CD4-positive, CD25-positive, alpha-beta regulatory T cell (primary cell): ENCODE measurements at regions not wholly inside any gene's neighbourhood (a gene's known extent, or its start where the extent isn't known, plus 50 kb on each side); places are given as distances from the start of the nearest gene placed in this dataset.
"Not testable (repeated sequence)": the region's sequence is repeated elsewhere in the genome, so short reads cannot be mapped to it uniquely, and the experiment has no call there.

Experiments
- ATAC-seq, 2 donors: fragments of 150-1000 bp; cut with Tn5 transposase; one replicate each; pipeline ENCODE4 v1.10.0; 2021; ENCODE audit warnings: low read depth in 2 of 2, moderate number of reproducible peaks in 2 of 2, moderate library complexity in 1 of 2
- DNase-seq, 3 donors: peaks; one replicate each; pipeline versions ENCODE4 v3.0.0 to v3.0.0-alpha.2; 2012 to 2022; ENCODE audit warnings: mixed read lengths in 1 of 3
- H3K27ac ChIP-seq: one replicate; pipeline ENCODE4 v1.7.0; 2013; ENCODE audit warnings: mild to moderate bottlenecking, low read length; ENCODE audit not compliant: insufficient read depth, poor library complexity, severe bottlenecking
- H3K27me3 ChIP-seq: one replicate; pipeline ENCODE4 v1.7.0; 2013; ENCODE audit warnings: low read length; ENCODE audit not compliant: control insufficient read depth, insufficient read depth
- H3K36me3 ChIP-seq: one replicate; pipeline ENCODE4 v1.7.0; 2013; ENCODE audit warnings: mild to moderate bottlenecking, low read length, moderate library complexity; ENCODE audit not compliant: control insufficient read depth, insufficient read depth
- H3K4me1 ChIP-seq: 2 replicates; pipeline ENCODE4 v1.7.0; 2013; ENCODE audit warnings: mild to moderate bottlenecking, low read length; ENCODE audit not compliant: insufficient read depth, control insufficient read depth, poor library complexity, severe bottlenecking
- H3K4me3 ChIP-seq: one replicate; pipeline ENCODE4 v1.7.0; 2013; ENCODE audit warnings: low read depth, mild to moderate bottlenecking, low read length, moderate library complexity
- H3K9me3 ChIP-seq, 2 experiments: 1 replicate in 1 of 2; 2 replicates in 1 of 2; pipeline ENCODE4 v1.7.0; 2013; ENCODE audit warnings: low read length in 2 of 2, mild to moderate bottlenecking in 1 of 2, moderate library complexity in 1 of 2; ENCODE audit not compliant: control insufficient read depth in 2 of 2
- H3K27ac Mint-ChIP-seq, 3 donors: one replicate each; pipeline ENCODE4 v1.8.0; 2020 to 2022; ENCODE audit warnings: mild to moderate bottlenecking in 3 of 3, mixed read lengths in 3 of 3, moderate library complexity in 2 of 3
- H3K27me3 Mint-ChIP-seq: one replicate; pipeline ENCODE4 v1.8.0; 2022; ENCODE audit warnings: mild to moderate bottlenecking, mixed read lengths
- H3K36me3 Mint-ChIP-seq: one replicate; pipeline ENCODE4 v1.8.0; 2020; ENCODE audit warnings: mixed read lengths
- H3K4me1 Mint-ChIP-seq, 4 donors: one replicate each; pipeline ENCODE4 v1.8.0; 2020 to 2022; ENCODE audit warnings: mixed read lengths in 4 of 4, mild to moderate bottlenecking in 1 of 4
- H3K4me3 Mint-ChIP-seq, 4 donors: one replicate each; pipeline ENCODE4 v1.8.0; 2020 to 2022; ENCODE audit warnings: mild to moderate bottlenecking in 4 of 4, mixed read lengths in 4 of 4, moderate library complexity in 3 of 4
- H3K9me3 Mint-ChIP-seq, 7 donors: one replicate each; pipeline ENCODE4 v1.8.0; 2020 to 2022; ENCODE audit warnings: mixed read lengths in 7 of 7, mild to moderate bottlenecking in 3 of 7, moderate library complexity in 2 of 7

DNA sequence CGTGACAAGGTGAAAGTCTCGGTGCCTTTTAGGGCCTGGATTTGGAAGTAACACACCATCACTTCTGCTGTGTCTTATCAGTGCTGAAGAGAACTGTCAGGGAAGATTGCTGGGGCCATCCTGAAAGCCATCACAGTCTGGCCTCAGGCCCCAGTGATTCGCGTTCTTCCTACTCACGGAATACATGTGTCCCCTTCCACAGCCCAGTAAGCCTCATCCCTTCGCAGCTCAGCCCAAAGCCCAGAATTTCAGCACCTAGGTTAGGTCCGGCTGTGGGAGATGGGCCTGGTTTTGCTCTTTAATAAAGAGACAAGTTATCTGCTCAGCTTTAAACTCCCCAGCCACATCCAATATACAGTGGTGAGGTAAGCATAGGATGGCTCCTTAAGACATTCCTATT lies 113.0 kb upstream of the SPACA7 start:
- no peak overlapping the region for H3K4me3 ChIP-seq

DNA sequence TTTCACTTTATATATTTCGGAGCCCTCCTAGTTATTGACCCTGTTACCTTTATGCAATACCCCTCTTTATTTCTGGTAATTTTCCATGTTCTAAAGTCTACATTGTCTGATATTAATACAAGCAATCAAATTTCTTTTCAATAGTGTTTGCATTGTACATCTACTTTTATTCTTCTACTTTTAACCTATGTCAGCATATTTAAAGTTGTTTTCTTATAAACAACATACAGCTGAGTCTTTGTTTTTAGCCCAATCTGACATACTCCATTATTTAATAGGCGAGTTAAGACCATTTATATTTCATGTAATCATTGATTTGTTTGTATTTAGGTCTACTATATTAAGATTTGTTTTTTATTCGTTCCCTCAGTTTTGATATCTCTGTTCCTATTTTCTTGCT lies 108.5 kb upstream of the SPACA7 start:
- H3K27me3 ChIP-seq = no peaks in the 10 kb centered on the region
- Mint-ChIP-seq H3K27me3 (peaks cover 21% of the 10 kb centered on the region), H3K9me3 (no peaks in the 10 kb centered on the region), H3K27ac (no peak overlapping the region), H3K4me1 (no peaks in the 10 kb centered on the region), H3K36me3 (no peaks in the 10 kb centered on the region), H3K4me3 (no peak overlapping the region)
- H3K36me3 ChIP-seq = no peaks in the 10 kb centered on the region
- H3K4me3 ChIP-seq = no peak overlapping the region
- DNase-seq (no peak), ATAC-seq (no peak)
- no peak overlapping the region for H3K27ac ChIP-seq
- no peaks in the 10 kb centered on the region for H3K9me3 ChIP-seq
- no peaks in the 10 kb centered on the region for H3K4me1 ChIP-seq

More for the DNA sequence above, 113.0 kb upstream of the SPACA7 start:
- Mint-ChIP-seq H3K27me3 (peaks cover 17% of the 10 kb centered on the region), H3K4me1 (no peaks in the 10 kb centered on the region), H3K4me3 (no peak overlapping the region), H3K27ac (no peak overlapping the region), H3K9me3 (peaks cover 0 to 3% (median 0%) of the 10 kb centered on the region in 7 donors), H3K36me3 (no peaks in the 10 kb centered on the region)
- DNase-seq = no peak
- Histone ChIP-seq H3K9me3 (no peaks in the 10 kb centered on the region), H3K27me3 (no peaks in the 10 kb centered on the region), H3K36me3 (no peaks in the 10 kb centered on the region), H3K27ac (no peak overlapping the region), H3K4me1 (no peaks in the 10 kb centered on the region)
- no peak for ATAC-seq

DNA sequence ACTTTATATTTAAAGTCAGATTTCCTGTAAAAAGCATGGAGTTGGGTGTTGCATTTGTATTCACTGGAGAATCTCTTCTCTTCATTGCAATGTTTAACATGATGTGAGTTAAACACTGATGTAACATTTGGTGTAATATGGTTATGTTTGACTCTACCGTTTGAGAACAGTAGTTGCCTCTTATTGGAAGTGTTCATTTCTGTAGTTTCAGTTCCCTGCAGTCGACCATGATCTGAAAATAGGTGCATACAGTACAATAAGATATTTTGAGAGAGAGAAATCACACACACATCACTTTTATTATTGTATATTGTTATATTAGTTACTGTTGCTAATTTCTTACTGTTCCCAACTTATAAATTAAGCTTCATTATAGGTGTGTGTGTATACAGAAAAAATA lies 105.2 kb upstream of the SPACA7 start:
- no peak overlapping the region for H3K4me3 Mint-ChIP-seq
- H3K36me3 Mint-ChIP-seq = no peaks in the 10 kb centered on the region
- no peak overlapping the region for H3K27ac ChIP-seq
- H3K27me3 ChIP-seq = no peaks in the 10 kb centered on the region
- no peaks in the 10 kb centered on the region for H3K9me3 ChIP-seq
- no peaks in the 10 kb centered on the region for H3K4me1 ChIP-seq
- peaks cover 0 to 5% (median 0%) of the 10 kb centered on the region in 7 donors for H3K9me3 Mint-ChIP-seq
- H3K27me3 Mint-ChIP-seq = peaks cover 15% of the 10 kb centered on the region
- no peaks in the 10 kb centered on the region for H3K36me3 ChIP-seq
- DNase-seq (no peak), ATAC-seq (no peak)
- H3K4me3 ChIP-seq = no peak overlapping the region
- H3K4me1 Mint-ChIP-seq = no peaks in the 10 kb centered on the region
- H3K27ac Mint-ChIP-seq = no peak overlapping the region

DNA sequence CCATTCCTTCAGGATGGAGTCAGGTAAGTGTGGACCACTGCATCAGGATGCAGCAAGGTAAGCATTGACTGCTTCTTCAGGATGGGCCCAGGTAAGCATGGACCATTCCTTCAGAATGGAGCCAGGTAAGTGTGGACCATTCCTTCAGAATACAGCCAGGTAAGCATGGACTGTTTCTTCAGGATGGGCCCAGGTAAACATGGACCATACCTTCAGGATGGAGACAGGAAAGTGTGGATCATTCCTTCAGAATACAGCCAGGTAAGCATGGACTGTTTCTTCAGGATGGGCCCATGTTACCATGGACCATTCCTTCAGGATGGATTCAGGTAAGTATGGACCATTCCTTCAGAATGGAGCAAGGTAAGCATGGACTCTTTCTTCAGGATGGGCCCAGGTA lies 89.4 kb upstream of the SPACA7 start:
- ATAC-seq, H3K27ac Mint-ChIP-seq, H3K36me3 Mint-ChIP-seq, H3K36me3 ChIP-seq, DNase-seq, H3K9me3 ChIP-seq, H3K4me1 ChIP-seq, H3K4me3 ChIP-seq, H3K27me3 Mint-ChIP-seq, H3K27ac ChIP-seq, H3K9me3 Mint-ChIP-seq, H3K4me3 Mint-ChIP-seq, H3K4me1 Mint-ChIP-seq, H3K27me3 ChIP-seq: not testable (repeated sequence)

DNA sequence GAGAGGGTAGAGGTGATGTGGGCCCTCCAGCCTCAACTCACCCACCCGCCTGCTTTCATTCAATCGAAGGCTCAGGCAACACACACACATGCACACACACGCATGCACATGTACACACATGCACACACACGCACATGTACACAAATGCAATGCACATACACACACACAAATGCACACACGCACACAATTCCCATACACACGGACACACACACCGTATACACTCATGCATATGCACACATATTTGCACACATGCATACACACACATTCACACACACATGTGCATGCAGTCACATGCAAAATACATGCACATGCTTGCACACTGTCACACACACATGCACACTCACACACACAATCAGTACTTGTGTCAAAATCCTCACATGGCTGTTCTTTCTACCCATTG lies 55.9 kb upstream of the SPACA7 start:
- Mint-ChIP-seq H3K4me3 (no peak overlapping the region), H3K36me3 (no peaks in the 10 kb centered on the region), H3K9me3 (peaks cover 0 to 11% (median 2%) of the 10 kb centered on the region in 7 donors), H3K27me3 (peaks cover 4% of the 10 kb centered on the region), H3K4me1 (no peaks in the 10 kb centered on the region), H3K27ac (no peak overlapping the region)
- DNase-seq (no peak), ATAC-seq (no peak)
- Histone ChIP-seq H3K9me3 (no peaks in the 10 kb centered on the region), H3K27me3 (no peaks in the 10 kb centered on the region), H3K27ac (no peak overlapping the region), H3K4me1 (no peaks in the 10 kb centered on the region), H3K4me3 (no peak overlapping the region), H3K36me3 (no peaks in the 10 kb centered on the region)

DNA sequence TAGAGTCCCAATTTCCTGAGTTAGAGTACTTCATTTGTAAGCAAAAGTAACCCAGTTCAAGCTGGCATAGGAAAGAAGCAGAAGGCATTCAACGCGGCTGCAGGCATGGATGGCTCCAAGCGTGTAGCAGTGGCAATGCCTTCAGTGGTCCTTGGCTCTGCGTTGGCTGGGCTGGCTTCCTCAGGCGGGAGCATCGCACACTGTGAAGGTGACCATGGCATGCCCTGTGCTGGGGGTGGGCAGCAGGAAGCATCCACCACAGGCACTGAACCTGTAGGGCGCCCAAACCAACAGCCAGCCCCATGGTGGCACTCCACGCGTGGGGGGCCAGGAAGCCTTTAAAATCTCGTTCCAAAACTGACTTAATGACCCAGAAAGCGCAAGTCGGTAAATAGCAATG lies 53.6 kb upstream of the SPACA7 start:
- H3K27ac Mint-ChIP-seq = peak overlapping the region in 1 of 3 donors; percentile 83
- no peaks in the 10 kb centered on the region for H3K9me3 ChIP-seq
- no peaks in the 10 kb centered on the region for H3K36me3 ChIP-seq
- H3K9me3 Mint-ChIP-seq = peaks cover 0 to 2% (median 0%) of the 10 kb centered on the region in 7 donors
- H3K27ac ChIP-seq = no peak overlapping the region
- H3K4me3 Mint-ChIP-seq = no peak overlapping the region
- ATAC-seq = no peak
- H3K27me3 Mint-ChIP-seq = peaks cover 11% of the 10 kb centered on the region
- no peaks in the 10 kb centered on the region for H3K4me1 ChIP-seq
- H3K4me1 Mint-ChIP-seq = no peaks in the 10 kb centered on the region
- H3K4me3 ChIP-seq = no peak overlapping the region
- no peak for DNase-seq
- no peaks in the 10 kb centered on the region for H3K27me3 ChIP-seq
- no peaks in the 10 kb centered on the region for H3K36me3 Mint-ChIP-seq

DNA sequence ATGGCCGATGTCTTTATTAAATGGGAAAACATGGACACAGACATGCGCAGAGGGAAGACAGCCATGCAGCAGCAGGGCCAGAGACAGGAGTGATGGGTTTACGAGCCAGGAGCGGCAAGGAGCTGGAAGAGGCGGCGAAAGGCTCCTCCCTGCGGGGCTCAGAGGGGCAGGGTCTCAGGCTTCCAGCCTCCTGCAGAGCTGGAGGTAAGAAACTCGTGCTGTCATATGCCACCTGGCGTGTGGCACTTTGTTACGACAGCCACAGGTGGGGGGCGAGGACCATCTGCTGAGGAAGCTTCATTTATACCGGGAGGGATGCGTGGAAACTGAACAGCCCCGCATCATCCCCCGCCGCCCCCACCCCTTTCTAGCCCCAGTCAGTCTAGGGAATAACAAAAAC lies 52.0 kb upstream of the SPACA7 start:
- Histone ChIP-seq H3K27me3 (no peaks in the 10 kb centered on the region), H3K27ac (no peak overlapping the region), H3K36me3 (no peaks in the 10 kb centered on the region), H3K4me1 (no peaks in the 10 kb centered on the region), H3K9me3 (no peaks in the 10 kb centered on the region), H3K4me3 (no peak overlapping the region)
- Mint-ChIP-seq H3K4me3 (no peak overlapping the region), H3K27ac (peak overlapping the region in 1 of 3 donors; percentile 59), H3K36me3 (no peaks in the 10 kb centered on the region), H3K4me1 (no peaks in the 10 kb centered on the region), H3K27me3 (peaks cover 15% of the 10 kb centered on the region), H3K9me3 (peaks cover 0 to 4% (median 0%) of the 10 kb centered on the region in 7 donors)
- DNase-seq (no peak), ATAC-seq (no peak)

DNA sequence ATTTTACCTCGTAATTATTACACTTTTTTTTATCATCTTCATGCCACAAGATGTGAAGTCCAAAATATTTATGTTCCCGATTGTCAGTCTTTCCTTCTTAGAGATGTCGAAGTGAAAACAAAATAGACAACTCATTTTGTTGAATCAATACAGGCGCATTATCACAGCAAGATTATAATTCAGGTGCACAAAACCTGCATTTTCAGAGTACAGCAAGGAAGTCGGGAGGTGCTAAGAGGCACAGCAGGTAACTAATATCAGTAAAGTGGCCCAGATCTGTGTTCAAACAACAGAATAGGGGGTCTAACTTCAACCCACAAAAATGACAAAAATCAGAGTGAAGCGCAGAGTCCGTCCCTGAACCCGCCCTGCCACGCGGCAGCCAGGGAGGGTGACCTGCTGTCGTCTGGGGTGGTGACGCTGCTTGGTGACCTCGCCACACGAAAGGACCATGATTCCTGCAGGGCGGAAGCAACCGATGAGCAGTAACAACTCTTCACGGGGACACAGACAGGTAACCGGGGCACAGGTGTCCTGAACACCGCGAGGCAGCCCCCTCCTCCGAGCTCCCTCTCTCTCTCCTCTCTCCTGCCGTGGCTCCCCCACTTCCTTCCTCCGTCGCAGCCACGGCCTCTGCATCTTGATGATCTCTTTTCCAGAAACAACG lies 50.9 kb upstream of the SPACA7 start:
- H3K4me3 ChIP-seq = no peak overlapping the region
- Mint-ChIP-seq H3K36me3 (no peaks in the 10 kb centered on the region), H3K9me3 (peaks cover 0 to 4% (median 0%) of the 10 kb centered on the region in 7 donors), H3K4me3 (no peak overlapping the region), H3K4me1 (no peaks in the 10 kb centered on the region), H3K27me3 (peaks cover 26% of the 10 kb centered on the region), H3K27ac (no peak overlapping the region)
- no peak for DNase-seq
- H3K27me3 ChIP-seq = no peaks in the 10 kb centered on the region
- no peaks in the 10 kb centered on the region for H3K4me1 ChIP-seq
- H3K27ac ChIP-seq = no peak overlapping the region
- no peaks in the 10 kb centered on the region for H3K36me3 ChIP-seq
- H3K9me3 ChIP-seq = no peaks in the 10 kb centered on the region
- no peak for ATAC-seq
